H1 (cell line): ENCODE measurements at regions not wholly inside any gene's neighbourhood (a gene's known extent, or its start where the extent isn't known, plus 50 kb on each side); places are given as distances from the start of the nearest gene placed in this dataset.

Experiments
- ASH2L ChIP-seq: fragments of 200-600, 300-600 bp; sonication (generic); IDR thresholded peaks from one replicate; pipeline ENCODE4 v1.7.1; 2017; ENCODE audit warnings: low read length
- BACH1 ChIP-seq: IDR thresholded peaks from 2 replicates; pipeline ENCODE4 v1.6.1; 2012; ENCODE audit warnings: low read length, improper control_type of control experiment
- BRCA1 ChIP-seq: IDR thresholded peaks from 2 replicates; pipeline ENCODE4 v1.6.1; 2012; ENCODE audit warnings: low read depth, low read length, improper control_type of control experiment
- EGR1 ChIP-seq: IDR thresholded peaks from 2 replicates; pipeline ENCODE4 v1.6.1; 2011; ENCODE audit warnings: low read depth, low read length, borderline replicate concordance
- KDM4A ChIP-seq: IDR thresholded peaks from one replicate; pipeline ENCODE4 v1.7.1; 2012; ENCODE audit warnings: low read depth, mild to moderate bottlenecking, moderate library complexity, low read length, inconsistent platforms; ENCODE audit not compliant: severe bottlenecking
- SP2 ChIP-seq: IDR thresholded peaks from 2 replicates; pipeline ENCODE4 v1.6.1; 2012; ENCODE audit warnings: mild to moderate bottlenecking, low read length, inconsistent platforms
- TF ChIP-seq, protein P1 (sequence below): IDR thresholded peaks from 2 replicates; pipeline ENCODE4 v1.6.1; 2011; ENCODE audit warnings: low read depth, mild to moderate bottlenecking, low read length; ENCODE audit not compliant: insufficient read depth

GRCh38 chr10:64209561-64209960, 688.4 kb downstream of the REEP3 start (continued):
- TF ChIP-seq, protein P1, sequence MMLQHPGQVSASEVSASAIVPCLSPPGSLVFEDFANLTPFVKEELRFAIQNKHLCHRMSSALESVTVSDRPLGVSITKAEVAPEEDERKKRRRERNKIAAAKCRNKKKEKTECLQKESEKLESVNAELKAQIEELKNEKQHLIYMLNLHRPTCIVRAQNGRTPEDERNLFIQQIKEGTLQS, result no peak
- TF ChIP-seq BRCA1, result no peak
- TF ChIP-seq KDM4A, result no peak
- TF ChIP-seq SP2, result no peak
- no peak for TF ChIP-seq BACH1
- no peak for TF ChIP-seq EGR1
- no peak for TF ChIP-seq ASH2L
